ENCODE measurements at regions not wholly inside any gene's neighbourhood (a gene's known extent, or its start where the extent isn't known, plus 50 kb on each side); places are given as distances from the start of the nearest gene placed in this dataset.

GRCh38 chr11:122062763-122063162, 53.3 kb downstream of the BLID start:
- no peak for DNase-seq

- no peak for DNase-seq
Observed at GRCh38 chr11:122059565-122059964, 56.5 kb downstream of the BLID start.

GRCh38 chr11:122050021-122050690, 65.9 kb downstream of the BLID start:
- DNase-seq = no peak

GRCh38 chr11:122048401-122048800, 67.6 kb downstream of the BLID start:
- no peak for DNase-seq

GRCh38 chr11:122046846-122047245, 69.2 kb downstream of the BLID start:
- no peak for DNase-seq

DNA sequence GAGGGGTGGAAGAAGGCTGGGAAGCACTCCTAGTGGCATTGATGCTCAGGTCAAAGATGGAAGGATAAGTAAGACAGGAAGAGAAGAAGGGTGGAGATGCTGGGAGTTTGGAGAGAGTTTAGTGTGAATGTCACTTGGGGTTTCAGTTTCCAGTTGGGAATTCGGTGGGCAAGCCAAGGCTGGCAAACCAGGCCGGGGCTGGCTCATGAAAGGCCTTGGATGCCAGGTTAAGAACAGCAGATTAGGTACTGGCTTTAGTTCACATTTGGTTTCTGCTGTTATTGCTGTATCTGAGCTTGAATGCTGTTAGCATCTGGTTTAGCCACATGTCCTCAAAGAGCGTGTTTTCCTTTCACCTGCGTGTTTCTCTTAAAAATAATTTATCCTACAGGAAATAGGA, 69.6 kb downstream of the BLID start:
- no peak for DNase-seq

GRCh38 chr11:122045181-122045586, 70.8 kb downstream of the BLID start:
- DNase-seq = no peak

DNA sequence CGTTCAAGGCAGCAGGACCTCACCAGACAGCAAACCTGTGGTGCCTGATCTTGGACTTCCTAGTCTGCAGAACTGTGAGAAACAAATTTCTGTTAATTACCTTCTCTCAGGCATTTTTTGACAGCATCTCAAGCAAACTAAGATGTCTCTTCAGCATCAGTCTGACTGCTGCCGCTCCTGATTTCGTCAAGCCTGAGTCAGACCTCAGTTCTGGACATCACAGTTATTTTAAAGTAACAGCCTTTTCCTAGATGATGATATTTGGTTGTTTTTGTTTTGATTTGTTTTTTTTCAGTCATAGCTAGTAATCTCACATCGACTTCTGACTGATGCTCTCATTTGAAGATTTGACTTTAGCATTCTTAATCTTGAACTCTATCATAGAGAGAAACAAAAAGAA, 71.9 kb downstream of the BLID start:
- no peak for DNase-seq

DNA sequence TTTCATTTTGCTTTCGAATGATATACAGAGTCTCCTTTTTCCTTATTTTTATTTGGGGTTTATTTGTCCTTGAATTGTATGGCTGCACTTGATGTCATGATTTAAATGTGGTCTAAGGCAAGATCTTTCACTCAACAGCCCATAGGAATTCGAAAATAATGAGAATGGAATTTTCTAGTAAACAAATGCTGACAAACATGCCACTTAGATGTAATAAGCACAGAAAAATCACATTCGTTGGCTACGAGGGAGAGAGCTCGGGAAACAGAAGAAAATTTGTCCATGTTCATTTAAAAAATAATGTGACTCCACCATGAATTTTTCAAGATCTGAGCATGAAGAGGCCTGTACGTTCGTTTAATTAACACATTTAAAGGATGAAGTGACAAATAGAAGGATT, 73.0 kb downstream of the BLID start:
- no peak for DNase-seq

DNA sequence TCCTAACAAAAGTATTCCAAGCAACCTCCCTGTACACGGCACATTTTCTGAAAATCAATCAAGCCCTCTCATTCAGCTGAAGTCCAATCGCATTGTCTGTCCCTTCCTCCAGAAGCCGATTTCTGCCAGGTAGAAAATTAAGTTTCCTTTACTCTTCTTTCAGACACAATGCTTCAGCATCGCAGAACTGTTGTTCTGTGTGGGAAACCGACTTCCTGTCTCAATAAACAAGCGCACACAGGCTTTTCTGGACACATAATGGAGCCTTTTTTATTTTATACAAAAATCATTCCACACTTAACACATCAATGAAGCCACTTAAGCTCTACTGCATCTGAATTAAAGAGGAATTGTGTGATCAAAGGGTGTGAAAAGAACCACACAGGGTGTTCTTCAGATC, 75.6 kb downstream of the BLID start:
- no peak for DNase-seq

DNA sequence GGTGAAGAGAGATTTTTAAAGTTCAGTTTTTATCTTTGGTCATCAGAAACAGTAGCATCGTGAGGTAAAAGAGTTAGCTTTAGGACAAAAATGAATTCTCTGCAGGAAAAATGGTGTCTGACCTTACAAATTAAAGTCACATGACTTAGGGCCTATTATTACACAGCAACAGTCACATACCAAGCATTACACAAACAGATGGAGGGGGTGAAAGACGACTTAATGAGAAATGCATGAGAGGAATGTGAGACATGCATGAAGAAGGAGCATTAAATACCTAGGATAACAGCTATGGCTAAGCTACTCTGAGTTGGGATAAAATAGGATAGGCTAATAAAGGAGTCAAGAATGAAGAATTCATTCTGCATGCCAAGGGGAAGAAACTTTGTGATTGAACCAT, 77.5 kb downstream of the BLID start:
- DNase-seq = no peak

GRCh38 chr11:122037911-122038310, 78.1 kb downstream of the BLID start:
- no peak for DNase-seq

DNA sequence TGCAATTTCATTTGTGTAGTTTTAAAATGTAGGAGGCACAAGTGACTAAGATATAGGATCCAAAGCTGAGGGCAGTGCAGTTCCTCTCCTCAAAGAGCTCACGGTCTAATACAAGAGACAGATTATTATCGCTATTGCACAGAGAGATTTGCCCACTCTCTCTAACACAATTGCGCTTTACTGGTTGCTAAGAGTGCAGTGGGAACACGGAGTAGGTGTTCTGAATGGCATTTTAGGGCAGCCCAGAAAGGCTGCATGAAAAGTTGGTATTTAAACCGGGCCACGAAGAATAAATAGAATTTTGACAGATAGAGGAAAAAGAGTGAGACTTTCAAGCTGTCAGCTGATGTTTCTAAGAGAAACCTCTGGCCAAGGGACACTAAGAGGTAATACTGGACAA, 79.5 kb downstream of the BLID start:
- no peak for DNase-seq

GRCh38 chr11:122036018-122036417, 80.0 kb downstream of the BLID start:
- no peak for DNase-seq

DNA sequence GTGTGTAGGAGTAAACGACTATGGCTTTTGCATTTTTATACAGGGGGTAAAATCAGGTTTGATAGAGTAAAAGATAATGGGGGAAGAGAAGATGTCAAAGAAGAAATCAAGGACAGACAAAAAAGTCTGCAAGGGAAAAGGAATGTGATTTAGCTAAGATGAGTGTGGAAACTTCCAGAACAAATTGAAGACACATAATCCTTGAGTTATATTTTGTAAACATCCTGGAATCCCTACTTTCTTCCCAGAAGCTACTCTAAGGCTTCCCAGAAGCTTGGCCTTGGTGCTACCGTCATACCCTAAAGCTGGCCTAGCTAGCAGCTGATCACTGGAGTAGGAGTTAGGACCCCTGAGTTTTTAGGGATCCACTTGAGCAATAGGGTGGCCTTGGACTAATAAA, 82.4 kb downstream of the BLID start:
- DNase-seq = no peak

DNA sequence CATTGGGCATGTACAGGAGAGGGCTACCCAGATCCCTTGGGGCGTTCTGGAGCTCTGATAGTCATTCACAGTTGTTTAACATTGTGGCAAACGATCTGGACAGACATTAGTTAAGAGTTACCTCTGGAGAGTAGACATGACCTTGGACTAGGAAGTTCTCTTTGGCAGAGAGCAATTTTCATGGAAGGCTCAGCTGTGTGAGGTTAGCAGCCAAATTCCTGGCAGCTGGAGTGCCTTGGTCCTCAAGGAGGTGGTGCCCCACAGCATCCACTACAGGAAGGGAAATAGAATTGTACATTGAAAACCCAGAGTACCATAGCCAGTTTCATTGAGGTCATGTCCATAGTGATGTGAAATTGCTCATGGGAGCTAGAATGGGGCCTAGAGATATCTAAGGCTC, 82.8 kb downstream of the BLID start:
- DNase-seq = no peak

DNA sequence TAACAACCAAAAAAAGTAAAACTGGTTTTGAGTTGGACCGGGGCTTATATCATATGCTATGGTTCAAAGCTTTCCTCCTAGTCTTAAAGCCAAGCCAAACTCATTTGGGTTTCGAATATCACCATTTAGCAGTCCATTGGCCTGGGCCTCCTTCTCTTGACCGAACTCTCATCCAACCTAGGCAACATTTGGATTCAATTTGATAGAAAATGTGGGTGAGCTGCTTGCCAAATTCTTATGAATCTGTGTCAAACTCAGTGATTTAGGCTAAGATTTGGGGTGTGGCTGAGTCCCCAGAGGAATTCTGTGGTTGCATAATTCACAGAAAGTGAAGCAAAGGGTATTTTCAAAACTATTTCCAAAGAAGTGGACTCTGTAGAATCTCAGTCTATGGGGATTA, 83.7 kb downstream of the BLID start:
- no peak for DNase-seq

- DNase-seq = no peak
Observed at GRCh38 chr11:122031813-122032212, 84.2 kb downstream of the BLID start.

GRCh38 chr11:122030286-122030685, 85.7 kb downstream of the BLID start:
- no peak for DNase-seq

GRCh38 chr11:122028545-122028944, 87.5 kb downstream of the BLID start:
- no peak for DNase-seq

GRCh38 chr11:122028036-122028435, 88.0 kb downstream of the BLID start:
- DNase-seq = no peak

- no peak for DNase-seq
Observed at GRCh38 chr11:122025757-122026156, 90.3 kb downstream of the BLID start.

DNA sequence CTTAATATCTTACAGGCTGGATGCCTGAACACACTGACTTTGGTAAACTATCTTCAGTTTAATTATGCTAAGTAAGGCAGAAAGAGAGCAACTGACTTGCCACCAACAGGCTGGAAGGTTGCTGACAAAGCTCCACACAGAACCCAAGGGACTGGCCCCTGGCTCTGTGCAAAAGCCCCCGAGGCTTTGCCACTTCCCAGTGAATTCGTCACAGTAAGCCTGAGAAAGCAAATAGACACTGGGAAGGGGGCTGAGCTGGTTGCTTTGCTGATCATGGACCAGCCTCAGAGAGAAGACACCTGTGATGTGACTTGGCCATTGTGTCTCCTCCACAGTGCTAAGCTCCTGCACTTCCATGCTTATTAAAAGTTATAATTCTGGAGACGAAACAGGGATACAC, 91.7 kb downstream of the BLID start:
- no peak for DNase-seq

- DNase-seq = no peak
Observed at GRCh38 chr11:122023614-122024250, 92.3 kb downstream of the BLID start.

GRCh38 chr11:122022646-122023045, 93.4 kb downstream of the BLID start:
- no peak for DNase-seq

Data from DMS79 (cell line).